ENCODE measurements at regions not wholly inside any gene's neighbourhood (a gene's known extent, or its start where the extent isn't known, plus 50 kb on each side); places are given as distances from the start of the nearest gene placed in this dataset.
"Not testable (repeated sequence)": the region's sequence is repeated elsewhere in the genome, so short reads cannot be mapped to it uniquely, and the experiment has no call there.

DNA sequence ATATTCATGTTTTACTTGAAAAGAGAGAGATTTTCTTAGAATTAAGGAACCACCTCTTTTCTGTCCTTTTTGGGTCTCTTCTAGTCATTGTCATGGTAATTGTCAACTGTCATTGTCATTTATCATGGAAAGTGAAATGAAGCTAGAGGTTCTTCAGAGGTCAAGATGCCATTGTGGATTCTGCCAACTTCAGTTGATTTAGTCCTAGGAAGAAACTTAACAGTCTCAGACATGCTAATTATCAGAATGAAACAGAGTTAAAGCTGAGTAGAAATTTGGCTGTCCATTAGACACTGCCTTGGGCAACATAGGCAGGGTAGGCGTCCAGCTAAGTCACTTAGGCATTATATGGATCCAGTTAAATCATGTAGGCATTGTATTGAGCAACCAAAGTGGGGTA is 796.1 kb upstream of the ADGRL3 start:
- no peak for DNase-seq

GRCh38 chr4:60422439-60422838 is 777.7 kb upstream of the ADGRL3 start:
- DNase-seq, result no peak

GRCh38 chr4:60423573-60424184 is 776.4 kb upstream of the ADGRL3 start:
- not testable (repeated sequence) for DNase-seq

DNA sequence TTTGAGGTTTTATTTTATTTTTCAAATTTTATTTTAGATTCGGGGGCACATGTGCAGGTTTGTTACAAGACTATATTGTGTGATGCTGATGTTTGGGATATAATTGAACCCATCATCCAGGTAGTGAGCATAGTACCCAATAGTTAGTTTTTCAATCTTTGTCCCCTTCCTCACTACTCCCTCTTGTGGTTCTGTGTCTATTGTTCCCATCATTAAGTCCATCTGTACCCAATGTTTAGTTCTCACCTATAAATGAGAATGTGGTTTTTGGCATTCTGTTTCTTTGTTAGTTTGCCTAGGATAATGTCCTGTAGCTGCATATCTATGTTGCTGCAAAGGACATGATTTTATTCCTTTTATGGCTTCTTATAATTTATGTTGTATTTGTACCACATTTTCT is 767.2 kb upstream of the ADGRL3 start:
- no peak for DNase-seq

GRCh38 chr4:60443068-60443467 is 757.1 kb upstream of the ADGRL3 start:
- DNase-seq, result no peak

DNA sequence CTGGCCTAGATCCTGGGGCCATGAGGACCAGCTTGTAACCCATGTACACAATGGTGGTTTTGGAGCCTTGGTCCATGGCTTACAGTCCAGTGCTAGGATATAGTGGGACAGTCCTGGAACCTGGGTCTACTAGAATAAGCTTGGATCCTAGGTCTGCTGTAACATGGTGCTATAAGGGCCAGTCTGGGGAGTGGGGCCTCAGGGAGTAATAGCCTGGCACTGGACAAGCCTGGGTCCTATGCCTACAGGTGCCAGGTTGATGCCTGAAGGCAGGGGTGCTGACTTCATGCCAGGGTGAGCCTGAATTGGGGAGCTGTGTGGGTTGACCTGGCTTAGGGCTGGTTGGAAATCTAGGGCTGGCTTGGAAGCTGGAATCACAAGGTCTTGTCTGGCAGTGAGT is 756.3 kb upstream of the ADGRL3 start:
- no peak for DNase-seq

- no peak for DNase-seq
Measured at GRCh38 chr4:60450054-60450453, 750.1 kb upstream of the ADGRL3 start.

DNA sequence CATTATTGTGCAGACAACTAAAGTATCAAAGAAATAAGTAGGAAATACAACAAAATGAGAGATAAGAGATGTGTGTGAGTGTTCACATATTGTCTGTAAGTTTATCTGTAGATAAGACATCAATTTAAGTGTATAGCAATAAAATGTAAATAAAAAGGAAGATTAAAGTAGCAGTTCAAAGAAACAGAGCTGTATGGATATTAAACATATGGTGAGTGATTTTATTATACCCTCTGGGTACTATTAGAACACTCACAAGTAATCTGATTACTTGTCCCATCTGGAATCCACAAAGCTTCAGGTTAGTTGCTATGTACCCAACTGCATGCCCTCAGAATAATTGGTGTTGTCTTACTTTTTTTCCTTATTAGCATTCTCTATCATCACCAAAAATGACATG is 747.9 kb upstream of the ADGRL3 start:
- DNase-seq, result no peak

DNA sequence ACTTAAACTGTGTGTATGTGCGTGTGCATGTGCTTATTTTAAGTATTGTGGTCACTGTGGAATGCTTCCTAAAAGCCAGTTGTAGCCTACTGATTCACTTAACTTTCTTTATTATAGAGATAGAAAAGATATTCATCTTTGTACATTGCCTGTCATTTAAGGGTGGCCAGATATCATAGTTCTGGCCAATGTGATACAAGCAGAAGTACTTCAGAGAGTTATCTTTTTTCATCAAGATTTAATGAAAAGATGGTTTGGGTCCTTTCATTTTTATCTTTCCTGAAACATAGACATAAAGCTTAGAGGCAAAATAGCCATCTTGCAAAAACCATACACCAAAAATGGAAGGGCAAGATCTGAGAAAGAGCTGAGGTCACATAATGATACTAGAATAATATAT is 744.7 kb upstream of the ADGRL3 start:
- no peak for DNase-seq

- no peak for DNase-seq
Measured at GRCh38 chr4:60461551-60461950, 738.6 kb upstream of the ADGRL3 start.

DNA sequence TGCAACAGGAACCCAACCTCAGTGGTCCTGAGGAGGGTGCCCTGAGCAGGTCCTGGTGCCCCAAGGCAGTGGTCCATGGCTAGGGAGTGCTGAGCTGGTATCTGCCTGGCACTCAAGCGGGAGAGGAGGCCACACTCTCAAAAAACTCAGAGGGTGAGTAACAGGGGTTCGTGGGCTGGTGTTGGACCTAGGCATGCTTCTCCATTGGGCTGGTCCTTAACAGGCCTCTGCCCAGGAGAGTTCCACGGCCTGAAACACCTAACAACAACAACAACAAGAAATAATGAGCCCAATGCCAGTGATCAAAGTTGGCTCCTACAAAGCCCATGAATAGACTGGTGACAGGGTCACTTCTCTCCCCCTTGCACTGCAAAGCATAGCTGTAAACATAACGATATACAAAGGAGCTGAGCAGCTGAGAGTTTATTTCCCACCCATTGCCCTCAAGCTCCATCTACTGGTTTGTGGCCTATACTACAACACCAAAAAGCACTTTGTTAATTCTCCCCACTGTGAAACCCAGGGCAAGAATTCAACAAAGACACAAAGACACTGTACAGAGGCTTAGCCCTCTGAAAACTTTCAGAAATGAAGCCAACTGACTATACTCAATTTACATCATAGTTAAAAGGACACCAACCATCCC is 736.1 kb upstream of the ADGRL3 start:
- DNase-seq, result no peak

- DNase-seq, result no peak
Measured at GRCh38 chr4:60482921-60483351, 717.2 kb upstream of the ADGRL3 start.

GRCh38 chr4:60485276-60485675 is 714.9 kb upstream of the ADGRL3 start:
- no peak for DNase-seq

- DNase-seq, result not testable (repeated sequence)
Measured at GRCh38 chr4:60487118-60487761, 712.9 kb upstream of the ADGRL3 start.

GRCh38 chr4:60500810-60501209 is 699.3 kb upstream of the ADGRL3 start:
- DNase-seq, result no peak

DNA sequence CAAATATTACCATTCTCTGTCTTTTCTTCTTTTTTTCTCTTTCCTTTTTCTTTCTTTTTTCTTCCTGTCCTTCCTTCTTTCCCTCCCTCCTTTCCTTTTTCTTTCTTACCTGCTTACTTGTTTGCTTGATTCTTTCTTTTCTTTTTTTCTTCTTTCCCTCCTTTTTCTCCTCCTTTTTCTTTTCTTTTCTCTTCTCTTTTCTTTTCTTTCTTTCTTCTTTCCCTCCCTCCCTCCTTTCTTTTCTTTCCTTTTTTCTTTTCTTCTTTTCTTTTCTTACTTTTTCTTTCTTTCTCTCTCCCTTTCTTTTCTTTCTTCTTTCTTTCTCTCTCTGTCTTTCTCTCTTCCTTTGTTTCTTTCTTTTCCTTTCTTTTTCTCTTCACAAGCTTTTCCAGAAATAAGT is 697.4 kb upstream of the ADGRL3 start:
- DNase-seq, result no peak

DNA sequence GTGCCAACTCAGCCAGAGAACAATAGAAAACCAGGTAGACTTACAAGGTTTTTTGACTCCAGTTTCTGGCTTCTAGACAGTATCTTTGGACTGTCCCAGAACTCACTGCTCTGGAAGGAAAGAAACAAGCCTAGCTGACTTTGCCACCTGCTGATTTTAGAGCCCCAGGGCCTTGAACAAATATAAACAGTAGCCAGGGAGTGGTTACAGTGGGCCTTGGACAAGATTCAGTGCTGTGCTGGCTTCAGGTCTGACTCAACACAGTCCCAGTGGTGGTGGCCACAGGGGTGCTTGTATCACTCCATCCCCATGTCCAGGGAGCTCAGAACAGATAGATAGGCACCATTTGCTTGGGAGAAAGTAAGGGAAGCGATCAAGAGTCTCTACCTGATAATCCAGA is 694.1 kb upstream of the ADGRL3 start:
- no peak for DNase-seq

DNA sequence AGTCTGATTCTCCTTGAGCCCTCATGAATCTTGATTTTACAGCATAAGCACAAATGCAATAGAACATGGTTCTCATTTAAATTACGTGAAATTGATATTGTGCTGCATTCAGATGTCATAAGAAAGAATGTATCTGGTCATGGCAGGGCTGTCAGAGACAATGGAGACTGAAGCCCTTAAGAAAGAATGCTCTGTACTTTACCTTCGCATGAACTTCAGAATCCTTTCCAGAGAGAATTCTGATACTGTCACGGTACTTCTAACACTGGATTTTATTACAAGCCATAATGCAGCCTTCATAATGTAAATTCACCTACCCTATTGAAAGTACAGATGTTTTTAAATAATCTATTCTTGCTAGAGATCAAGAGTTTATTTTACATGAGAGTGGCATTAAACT is 677.9 kb upstream of the ADGRL3 start:
- DNase-seq, result no peak

- no peak for DNase-seq
Measured at GRCh38 chr4:60531776-60532379, 668.2 kb upstream of the ADGRL3 start.

DNA sequence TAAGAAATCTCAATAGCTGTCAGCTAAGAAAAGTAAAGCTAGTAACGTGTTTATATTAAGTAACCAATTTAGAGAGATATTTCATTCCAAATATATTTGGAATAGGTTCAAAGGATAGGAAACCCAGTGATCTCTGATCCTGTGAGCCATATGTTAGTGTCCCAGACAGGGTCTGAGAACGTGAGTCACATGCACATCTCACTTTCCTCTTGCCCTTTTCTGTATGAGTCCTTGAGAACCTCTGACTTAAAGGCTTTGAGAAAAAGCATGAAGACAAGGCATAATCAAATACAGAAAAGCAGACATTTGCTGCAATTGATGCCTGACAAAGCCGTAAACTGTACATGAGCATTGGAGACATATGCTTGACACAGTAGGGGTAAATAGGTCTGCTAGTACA is 655.1 kb upstream of the ADGRL3 start:
- DNase-seq, result no peak

DNA sequence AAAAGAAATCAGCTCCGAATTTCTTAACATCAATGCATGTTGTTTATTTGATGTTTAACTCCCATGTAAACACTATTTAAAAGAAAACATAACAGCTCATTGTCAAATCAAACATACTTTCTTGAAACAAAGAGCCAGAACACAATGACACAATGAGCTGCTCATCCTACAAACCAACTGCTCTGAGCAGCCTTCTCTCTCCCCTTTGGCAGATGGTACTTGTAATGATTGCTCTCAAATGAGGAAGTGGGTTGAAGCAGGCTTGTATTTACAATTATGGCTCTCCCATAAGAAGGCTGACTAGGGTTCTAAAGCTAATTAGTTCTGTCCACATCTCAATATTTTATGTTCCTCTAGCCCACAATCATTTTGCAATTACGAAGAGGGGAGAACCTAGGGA is 637.8 kb upstream of the ADGRL3 start:
- DNase-seq, result no peak

DNA sequence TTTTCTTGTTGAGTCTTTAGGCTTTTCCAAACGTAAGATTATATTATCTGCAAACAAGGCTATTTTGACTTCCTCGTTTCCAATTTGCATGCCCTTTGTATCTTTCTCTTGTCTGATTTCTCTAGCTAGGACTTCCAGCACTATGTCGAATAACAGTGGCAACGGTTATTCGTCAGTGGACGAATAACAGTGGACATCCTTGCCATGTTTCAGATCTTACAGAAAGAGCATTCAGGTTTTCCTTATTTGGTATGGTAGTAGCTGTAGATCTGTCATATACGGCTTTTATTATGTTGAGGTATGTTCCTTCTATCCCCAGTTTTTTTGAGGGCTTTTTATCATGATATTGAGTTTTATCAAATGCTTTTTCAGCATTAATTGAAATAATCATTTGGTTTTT is 634.6 kb upstream of the ADGRL3 start:
- DNase-seq, result no peak

DNA sequence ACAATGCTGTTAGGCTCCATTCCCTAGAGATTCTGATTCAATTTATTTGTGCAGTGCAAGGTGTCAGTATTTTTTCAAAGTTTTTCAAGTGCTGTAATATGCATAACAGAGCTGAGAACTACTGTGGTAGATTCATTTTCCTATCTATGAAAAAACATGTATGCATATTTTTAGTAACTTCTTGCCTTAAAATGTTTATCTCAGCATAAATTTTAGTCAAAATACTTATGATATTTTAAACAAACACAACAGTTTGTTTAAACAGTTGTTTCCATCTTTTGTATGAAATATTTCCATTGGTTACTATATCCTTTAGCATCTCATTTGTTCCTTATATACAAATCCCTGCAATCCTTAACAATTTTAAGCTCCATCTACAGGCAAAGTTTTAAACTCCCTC is 624.8 kb upstream of the ADGRL3 start:
- DNase-seq, result no peak

DNA sequence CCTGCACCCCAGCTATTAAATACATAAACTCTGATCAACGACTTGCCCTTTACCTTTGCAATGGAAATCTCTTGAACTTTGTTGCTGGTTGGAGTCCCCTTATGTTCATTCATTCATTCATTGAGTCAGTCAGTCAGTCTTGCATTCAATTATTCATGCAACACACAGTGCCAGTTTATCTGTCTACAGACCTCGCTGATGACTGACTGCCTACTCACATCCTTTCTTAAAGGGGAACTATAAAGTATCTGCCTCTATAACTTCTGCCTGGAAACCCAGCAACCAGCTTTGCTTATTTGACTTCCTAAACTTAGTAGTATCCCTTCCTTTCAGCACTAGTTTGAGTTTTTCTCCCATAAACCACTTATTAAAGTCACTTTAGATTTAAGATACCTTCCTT is 620.8 kb upstream of the ADGRL3 start:
- DNase-seq, result no peak

Measured in NCI-H1105 (cell line).